GM23338 (cell line): ENCODE measurements at regions not wholly inside any gene's neighbourhood (a gene's known extent, or its start where the extent isn't known, plus 50 kb on each side); places are given as distances from the start of the nearest gene placed in this dataset.

Source experiments
- ATAC-seq: fragments of 200-7000 bp; cut with Tn5 transposase; 3 replicates; pipeline ENCODE4 v1.9.1; 2020
- DNase-seq: peaks from one replicate; pipeline ENCODE4 v3.0.0-alpha.2; 2015; ENCODE audit warnings: low spot score
- H2AFZ ChIP-seq: fragments of 200-600 bp; sonication (generic); 2 replicates; pipeline ENCODE4 v1.8.0; 2016; ENCODE audit warnings: antibody characterized with exemption, mild to moderate bottlenecking, moderate library complexity
- H3F3A ChIP-seq: fragments of 200-600 bp; sonication (generic); replicated peaks from 2 replicates; pipeline ENCODE4 v1.8.0; 2017; ENCODE audit warnings: antibody characterized with exemption, mixed run types, low read depth
- H3K27ac ChIP-seq: fragments of 200-600 bp; sonication (generic); 2 replicates; pipeline ENCODE4 v1.6.1; 2016; ENCODE audit warnings: low read depth
- H3K27me3 ChIP-seq: fragments of 200-600 bp; sonication (generic); 2 replicates; pipeline ENCODE4 v1.8.0; 2016; ENCODE audit warnings: mild to moderate bottlenecking, mixed run types, moderate library complexity; ENCODE audit not compliant: insufficient read depth
- H3K36me3 ChIP-seq: fragments of 200-600 bp; sonication (generic); 2 replicates; pipeline ENCODE4 v1.8.0; 2016; ENCODE audit warnings: mild to moderate bottlenecking; ENCODE audit not compliant: insufficient read depth
- H3K4me1 ChIP-seq: fragments of 200-600 bp; sonication (generic); 2 replicates; pipeline ENCODE4 v1.8.0; 2016; ENCODE audit warnings: mild to moderate bottlenecking, moderate library complexity; ENCODE audit not compliant: insufficient read depth
- H3K4me2 ChIP-seq: fragments of 200-600 bp; sonication (generic); 2 replicates; pipeline ENCODE4 v1.7.1; 2017; ENCODE audit warnings: mixed run types
- H3K4me3 ChIP-seq: fragments of 200-600 bp; sonication (generic); 2 replicates; pipeline ENCODE4 v1.6.1; 2016; ENCODE audit warnings: mixed run types
- H3K79me2 ChIP-seq: fragments of 200-600 bp; sonication (generic); replicated peaks from 2 replicates; pipeline ENCODE4 v1.8.0; 2017; ENCODE audit warnings: mild to moderate bottlenecking; ENCODE audit not compliant: insufficient read depth
- H3K9me2 ChIP-seq: fragments of 200-600 bp; sonication (generic); 2 replicates; pipeline ENCODE4 v1.8.0; 2017; ENCODE audit not compliant: insufficient read depth
- H4K20me1 ChIP-seq: fragments of 200-600 bp; sonication (generic); replicated peaks from 2 replicates; pipeline ENCODE4 v1.8.0; 2017; ENCODE audit warnings: mild to moderate bottlenecking; ENCODE audit not compliant: insufficient read depth
- H3K27ac Mint-ChIP-seq: 2 replicates; pipeline ENCODE4 v1.8.0; 2020; ENCODE audit warnings: inconsistent platforms, mild to moderate bottlenecking, moderate library complexity, mixed read lengths
- H3K27me3 Mint-ChIP-seq: 3 replicates; pipeline ENCODE4 v1.8.0; 2022; ENCODE audit warnings: low read depth, mild to moderate bottlenecking, moderate library complexity, mixed read lengths, inconsistent platforms; ENCODE audit not compliant: insufficient read depth, poor library complexity
- H3K36me3 Mint-ChIP-seq: 3 replicates; pipeline ENCODE4 v1.8.0; 2021; ENCODE audit warnings: low read depth, mild to moderate bottlenecking, inconsistent platforms, moderate library complexity, mixed read lengths
- H3K4me1 Mint-ChIP-seq: 3 replicates; pipeline ENCODE4 v1.8.0; 2020; ENCODE audit warnings: mild to moderate bottlenecking, inconsistent platforms, mixed read lengths
- H3K4me3 Mint-ChIP-seq: 3 replicates; pipeline ENCODE4 v1.8.0; 2021; ENCODE audit warnings: moderate library complexity, mild to moderate bottlenecking, inconsistent platforms, mixed read lengths
- H3K9me3 Mint-ChIP-seq: 3 replicates; pipeline ENCODE4 v1.8.0; 2020; ENCODE audit warnings: moderate library complexity, mild to moderate bottlenecking, inconsistent platforms, mixed read lengths
- CREB1 ChIP-seq: fragments of 250-450 bp; sonication (Bioruptor Pico); IDR thresholded peaks from 2 replicates; pipeline ENCODE4 v1.5.0; 2020; ENCODE audit warnings: low read depth, mild to moderate bottlenecking, moderate library complexity
- CTCF ChIP-seq, 2 experiments: fragments of 200-600 bp in 1 of 2; sonication (generic) in 1 of 2; conservative IDR thresholded peaks; 2 replicates each; pipeline versions ENCODE4 v1.5.1 to v1.6.1; 2016 to 2017; ENCODE audit warnings: antibody characterized with exemption in 2 of 2, low read depth in 2 of 2, mild to moderate bottlenecking in 2 of 2, moderate library complexity in 1 of 2
- ETS1 ChIP-seq: IDR thresholded peaks from 2 replicates; pipeline ENCODE4 v1.6.1; 2016; ENCODE audit warnings: antibody characterized with exemption
- EZH2 ChIP-seq: fragments of 200-600 bp; sonication (generic); IDR thresholded peaks from one replicate; pipeline ENCODE4 v1.8.0; 2017; ENCODE audit warnings: antibody characterized with exemption, mild to moderate bottlenecking, low read depth; ENCODE audit not compliant: unreplicated experiment
- EZH2phosphoT487 ChIP-seq: fragments of 200-600 bp; sonication (generic); IDR thresholded peaks from one replicate; pipeline ENCODE4 v1.8.1; 2018; ENCODE audit warnings: antibody characterized with exemption; ENCODE audit not compliant: unreplicated experiment
- JUNB ChIP-seq: IDR thresholded peaks from one replicate; pipeline ENCODE4 v1.6.1; 2016; ENCODE audit warnings: antibody characterized with exemption; ENCODE audit not compliant: unreplicated experiment
- NANOG ChIP-seq: IDR thresholded peaks from 2 replicates; pipeline ENCODE4 v1.6.1; 2016; ENCODE audit warnings: antibody characterized with exemption, borderline replicate concordance
- POLR2AphosphoS5 ChIP-seq: IDR thresholded peaks from 2 replicates; pipeline ENCODE4 v1.6.1; 2016; ENCODE audit warnings: antibody characterized with exemption, low read depth
- REST ChIP-seq: IDR thresholded peaks from one replicate; pipeline ENCODE4 v1.6.1; 2018; ENCODE audit warnings: antibody characterized with exemption; ENCODE audit not compliant: unreplicated experiment
- STAT1 ChIP-seq: IDR thresholded peaks from one replicate; pipeline ENCODE4 v1.6.1; 2016; ENCODE audit warnings: antibody characterized with exemption; ENCODE audit not compliant: unreplicated experiment
- ZNF114 ChIP-seq: fragments of 250-450 bp; sonication (Bioruptor Pico); IDR thresholded peaks from 2 replicates; pipeline ENCODE4 v1.5.0; 2020; ENCODE audit warnings: mild to moderate bottlenecking, moderate library complexity
- ZNF331 ChIP-seq: fragments of 250-450 bp; sonication (Bioruptor Pico); IDR thresholded peaks from 2 replicates; pipeline ENCODE4 v1.5.0; 2020; ENCODE audit warnings: low read depth, mild to moderate bottlenecking, moderate library complexity
- ZNF462 ChIP-seq: fragments of 250-450 bp; sonication (Bioruptor Pico); IDR thresholded peaks from 2 replicates; pipeline ENCODE4 v1.5.0; 2020; ENCODE audit warnings: mild to moderate bottlenecking, moderate library complexity

GRCh38 chr2:67225287-67225973 is 171.7 kb upstream of the ETAA1 start:
- no peaks in the 10 kb centered on the region for H3K79me2 ChIP-seq
- no peaks in the 10 kb centered on the region for H3K36me3 ChIP-seq
- no peaks in the 10 kb centered on the region for H3K27me3 ChIP-seq
- DNase-seq (no peak), ATAC-seq (no peak)
- H2AFZ ChIP-seq: no peak overlapping the region
- H3F3A ChIP-seq: no peaks in the 10 kb centered on the region
- H3K9me3 Mint-ChIP-seq: 0 out of 3 replicates have a peak, but pooled peaks cover 2% of the 10 kb centered on the region
- TF ChIP-seq CREB1 (CRISPR knock-in tag) (no peak), CTCF (conservative IDR thresholded peaks at IDR 0.05; ENCODE audit: low read depth in 2 of 2) (no peak), ZNF331 (no peak), ZNF114 (no peak), REST (no peak), ZNF462 (CRISPR knock-in tag) (no peak), NANOG (no peak), EZH2 (no peak), JUNB (no peak), STAT1 (no peak), ETS1 (no peak), POLR2AphosphoS5 (no peak), EZH2phosphoT487 (no peak)
- H3K4me1 ChIP-seq: no peaks in the 10 kb centered on the region
- no peak overlapping the region for H3K27ac Mint-ChIP-seq
- no peaks in the 10 kb centered on the region for H3K4me1 Mint-ChIP-seq
- no peak overlapping the region for H3K4me3 ChIP-seq
- H4K20me1 ChIP-seq: no peaks in the 10 kb centered on the region
- no peaks in the 10 kb centered on the region for H3K36me3 Mint-ChIP-seq
- no peaks in the 10 kb centered on the region for H3K9me2 ChIP-seq
- H3K4me3 Mint-ChIP-seq: no peak overlapping the region
- H3K27ac ChIP-seq: no peak overlapping the region
- no peak overlapping the region for H3K4me2 ChIP-seq
- H3K27me3 Mint-ChIP-seq: no peaks in the 10 kb centered on the region
